ENCODE measurements at regions not wholly inside any gene's neighbourhood (a gene's known extent, or its start where the extent isn't known, plus 50 kb on each side); places are given as distances from the start of the nearest gene placed in this dataset.
"Not testable (repeated sequence)": the region's sequence is repeated elsewhere in the genome, so short reads cannot be mapped to it uniquely, and the experiment has no call there.

GRCh38 chr20:51305316-51306052 lies 237.0 kb downstream of the NFATC2 start:
- no peak for DNase-seq (ENCODE audit: low read depth in 3 of 3)

- no peak for DNase-seq (ENCODE audit: low read depth in 3 of 3)
Observed at GRCh38 chr20:51303731-51304670, 238.5 kb downstream of the NFATC2 start.

DNA sequence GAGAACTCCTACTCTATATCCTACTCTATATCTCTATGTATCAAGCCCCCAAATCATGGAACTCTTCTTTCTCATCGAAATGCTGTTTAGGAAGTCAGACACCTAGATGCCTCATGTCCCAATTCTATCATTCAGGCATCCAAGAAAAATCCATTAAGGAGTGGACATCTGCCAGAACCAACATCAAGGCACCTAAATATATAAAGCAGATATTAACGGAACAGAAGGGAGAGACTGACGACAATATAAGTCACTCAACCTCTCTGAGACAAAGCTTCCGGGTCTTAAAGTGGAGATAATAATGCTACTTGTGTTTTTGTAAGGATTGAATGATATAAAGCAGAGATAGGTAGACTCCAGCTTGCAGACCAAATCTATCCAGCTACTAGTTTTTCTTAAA lies 241.5 kb downstream of the NFATC2 start:
- no peak for DNase-seq (ENCODE audit: low read depth in 3 of 3)

DNA sequence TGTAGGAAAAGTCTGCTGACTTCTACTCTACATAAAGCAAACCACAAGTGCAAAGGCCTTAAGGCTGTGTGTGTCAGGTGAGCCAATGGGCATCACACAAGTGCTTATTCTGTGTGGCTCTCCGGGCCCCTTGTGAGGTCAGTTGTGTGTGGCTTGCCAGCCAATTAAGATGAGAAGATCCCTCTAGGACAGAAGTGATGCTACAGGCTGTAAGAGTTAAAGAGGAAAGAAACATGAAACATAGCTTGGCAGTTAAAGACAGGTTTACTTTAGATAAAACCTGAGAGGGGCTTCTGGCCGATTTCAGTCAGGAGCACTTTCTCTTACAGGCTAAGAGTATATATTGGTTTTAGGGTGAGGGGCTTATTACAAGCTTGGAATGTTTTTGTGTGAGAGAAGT lies 242.4 kb downstream of the NFATC2 start:
- DNase-seq (ENCODE audit: low read depth in 3 of 3): no peak

- DNase-seq (ENCODE audit: low read depth in 3 of 3): no peak
Observed at GRCh38 chr20:51299413-51299812, 243.1 kb downstream of the NFATC2 start.

DNA sequence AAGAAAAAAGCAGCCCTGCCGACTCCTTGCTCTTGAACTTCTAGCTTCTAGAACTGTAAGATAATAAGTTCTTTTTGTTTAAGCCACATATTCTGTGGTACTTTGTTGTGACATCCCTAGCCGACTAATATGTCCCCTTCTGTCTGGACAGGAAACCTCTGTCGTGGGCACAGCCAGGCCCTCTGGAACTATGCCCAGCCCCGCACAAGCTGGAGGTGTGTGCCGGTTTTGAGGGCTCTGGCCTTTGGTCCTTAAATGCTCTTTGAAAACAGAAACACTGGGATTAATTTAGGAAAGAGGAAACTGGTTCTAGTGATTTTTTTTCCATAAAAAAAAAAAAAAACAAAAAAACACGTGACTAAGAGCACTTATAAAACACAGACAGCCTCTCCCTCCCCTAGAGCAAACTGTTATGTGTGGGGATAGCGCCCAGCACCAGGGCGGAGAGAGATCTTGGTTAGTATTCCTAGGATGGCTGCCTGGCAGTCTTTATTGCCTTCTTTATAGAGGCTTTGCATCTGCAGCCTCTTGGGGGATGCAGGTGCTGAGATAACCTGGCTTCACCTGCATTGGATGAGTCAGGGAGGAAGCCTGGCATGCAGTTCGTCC lies 244.3 kb downstream of the NFATC2 start:
- no peak for DNase-seq (ENCODE audit: low read depth in 3 of 3)

- DNase-seq (ENCODE audit: low read depth in 3 of 3): no peak
Observed at GRCh38 chr20:51287628-51288413, 254.7 kb downstream of the NFATC2 start.

GRCh38 chr20:51286758-51287157 lies 255.8 kb downstream of the NFATC2 start:
- no peak for DNase-seq (ENCODE audit: low read depth in 3 of 3)

- DNase-seq (ENCODE audit: low read depth in 3 of 3): no peak
Observed at GRCh38 chr20:51285684-51286083, 256.8 kb downstream of the NFATC2 start.

DNA sequence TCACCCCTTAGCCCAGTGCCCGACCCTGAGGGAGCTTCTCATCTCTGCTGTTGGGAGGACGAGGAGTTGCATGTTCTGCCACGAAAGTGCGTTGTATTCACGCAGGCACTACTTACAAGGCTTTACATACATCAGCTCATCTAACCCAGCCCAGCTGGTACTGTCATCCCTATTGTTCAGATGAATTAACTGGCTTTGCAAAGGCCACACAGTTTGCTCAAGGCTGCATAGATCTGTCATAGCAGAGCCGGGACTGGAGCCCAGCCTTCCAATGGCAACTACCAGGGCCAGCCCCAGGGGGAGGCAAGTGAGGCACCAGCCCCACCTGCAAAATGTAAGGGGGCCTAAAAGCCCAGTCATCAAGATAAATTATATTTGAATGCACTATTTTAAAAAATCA lies 257.6 kb downstream of the NFATC2 start:
- no peak for DNase-seq (ENCODE audit: low read depth in 3 of 3)

- no peak for DNase-seq (ENCODE audit: low read depth in 3 of 3)
Observed at GRCh38 chr20:51284176-51284575, 258.3 kb downstream of the NFATC2 start.

- no peak for DNase-seq (ENCODE audit: low read depth in 3 of 3)
Observed at GRCh38 chr20:51281521-51281920, 258.6 kb upstream of the KCNG1 start.

GRCh38 chr20:51280047-51280446 lies 257.1 kb upstream of the KCNG1 start:
- no peak for DNase-seq (ENCODE audit: low read depth in 3 of 3)

DNA sequence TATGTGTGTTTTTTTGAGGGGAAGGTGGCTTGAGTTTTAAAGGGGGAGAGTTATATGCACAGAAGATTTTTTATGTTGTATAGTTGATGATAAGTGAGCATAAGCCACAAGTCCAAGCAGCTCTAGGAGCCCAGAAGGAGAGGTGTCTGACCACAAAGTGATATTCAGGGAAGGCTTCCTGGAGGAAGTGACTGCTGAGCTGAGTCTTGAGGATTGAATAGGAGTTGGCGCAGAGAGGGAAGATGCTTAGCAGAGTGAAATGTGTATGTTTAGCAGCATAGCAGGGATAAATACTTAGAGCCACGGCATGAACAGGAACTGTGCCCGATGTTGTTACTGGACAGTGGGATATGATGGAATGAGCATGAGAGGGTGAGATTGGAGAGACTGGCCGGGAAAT lies 255.1 kb upstream of the KCNG1 start:
- DNase-seq (ENCODE audit: low read depth in 3 of 3): no peak

GRCh38 chr20:51276296-51276695 lies 253.4 kb upstream of the KCNG1 start:
- no peak for DNase-seq (ENCODE audit: low read depth in 3 of 3)

GRCh38 chr20:51275826-51276225 lies 252.9 kb upstream of the KCNG1 start:
- no peak for DNase-seq (ENCODE audit: low read depth in 3 of 3)

GRCh38 chr20:51275181-51275580 lies 252.3 kb upstream of the KCNG1 start:
- DNase-seq (ENCODE audit: low read depth in 3 of 3): no peak

DNA sequence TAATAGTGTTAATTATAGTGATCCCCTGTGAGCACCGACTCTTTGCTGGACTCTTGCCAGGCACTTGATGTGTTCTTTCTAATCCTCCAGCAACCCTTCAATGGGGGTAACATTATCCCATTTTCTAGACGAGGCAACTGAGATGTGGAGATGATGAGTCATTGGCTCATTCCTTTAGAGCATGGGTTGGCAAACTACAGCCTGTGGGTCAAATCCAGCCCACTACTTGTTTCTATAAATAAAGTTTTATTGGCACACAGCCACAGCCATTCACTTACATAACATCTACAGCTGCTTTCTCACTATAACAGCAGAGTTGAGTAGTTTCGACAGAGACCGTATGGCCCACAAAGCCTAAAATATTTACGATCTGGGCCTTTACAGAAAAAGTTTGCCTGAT lies 249.5 kb upstream of the KCNG1 start:
- no peak for DNase-seq (ENCODE audit: low read depth in 3 of 3)

- DNase-seq (ENCODE audit: low read depth in 3 of 3): no peak
Observed at GRCh38 chr20:51271931-51272330, 249.0 kb upstream of the KCNG1 start.

DNA sequence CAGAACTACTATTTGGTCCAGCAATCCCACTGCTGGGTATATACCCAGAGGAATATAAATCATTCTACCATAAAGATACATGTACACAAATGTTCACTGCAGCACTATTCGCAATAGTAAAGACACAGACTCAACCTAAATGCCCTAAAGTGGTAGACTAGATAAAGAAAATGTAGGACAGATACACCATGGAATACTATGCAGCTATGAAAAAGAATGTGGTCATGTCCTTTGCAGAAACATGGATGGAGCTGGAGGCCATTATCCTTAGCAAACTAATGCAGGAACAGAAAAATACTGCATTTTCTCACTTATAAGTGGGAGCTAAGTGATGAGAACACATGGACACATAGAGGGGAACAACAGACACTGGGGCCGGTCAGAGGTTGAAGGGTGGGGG lies 248.4 kb upstream of the KCNG1 start:
- not testable (repeated sequence) for DNase-seq (ENCODE audit: low read depth in 3 of 3)

GRCh38 chr20:51269671-51270070 lies 246.8 kb upstream of the KCNG1 start:
- DNase-seq (ENCODE audit: low read depth in 3 of 3): no peak

DNA sequence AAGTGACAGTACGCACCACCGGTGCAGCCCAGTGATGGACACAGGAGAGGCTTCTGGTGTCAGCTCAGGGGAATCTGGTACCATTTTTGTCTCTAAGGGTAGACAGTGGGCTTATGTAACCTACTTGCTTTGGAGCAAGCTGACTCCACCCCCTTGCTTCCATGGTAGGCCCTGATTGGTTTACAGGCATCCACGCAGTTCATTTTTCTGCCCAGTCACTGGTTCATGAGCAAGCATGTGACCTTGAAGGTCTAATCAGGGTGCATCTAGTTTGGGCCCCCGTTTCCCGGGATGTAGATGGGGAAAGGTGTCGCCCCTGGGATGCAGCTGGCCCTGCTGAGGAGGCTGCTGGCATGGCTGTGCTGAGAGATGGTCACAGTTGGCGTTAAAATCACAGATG lies 244.8 kb upstream of the KCNG1 start:
- DNase-seq (ENCODE audit: low read depth in 3 of 3): no peak

Data from stimulated activated CD4-positive, alpha-beta T cell treated with anti-CD3 and anti-CD28 coated beads, TNF-alpha, amount 100 ng/mL, for 48 hours (primary cell).